Esophagus muscularis mucosa (tissue), 3 donors: ENCODE measurements at regions not wholly inside any gene's neighbourhood (a gene's known extent, or its start where the extent isn't known, plus 50 kb on each side); places are given as distances from the start of the nearest gene placed in this dataset.

ENCODE experiments used
- CTCF ChIP-seq, 3 experiments: fragments of 200-600 bp in 2 of 3; fragments of 450-650 bp in 1 of 3; sonication (generic) in 2 of 3; IDR thresholded peaks; one replicate each; pipeline ENCODE4 v1.5.1; 2017 to 2019; ENCODE audit warnings: antibody characterized with exemption in 3 of 3, mild to moderate bottlenecking in 2 of 3, moderate library complexity in 1 of 3
- POLR2A ChIP-seq: fragments of 450-650 bp; IDR thresholded peaks from one replicate; pipeline ENCODE4 v1.6.1; 2017; ENCODE audit warnings: antibody characterized with exemption, moderate library complexity, mild to moderate bottlenecking, low read depth

- TF ChIP-seq CTCF (IDR thresholded peaks at IDR 0.05): no peak
- TF ChIP-seq POLR2A: no peak
Observed at GRCh38 chr12:59122784-59123183, 202.5 kb upstream of the LRIG3 start.
